HepG2 (cell line): ENCODE measurements at regions not wholly inside any gene's neighbourhood (a gene's known extent, or its start where the extent isn't known, plus 50 kb on each side); places are given as distances from the start of the nearest gene placed in this dataset.

ENCODE experiments used
- CBX2 ChIP-seq, 2 experiments: fragments of 200-600 bp in 1 of 2; sonication (generic); formaldehyde crosslinking in 1 of 2; IDR thresholded peaks; 2 replicates each; pipeline versions ENCODE4 v1.7.0 to v1.8.1; 2018 to 2022; ENCODE audit warnings: low read depth in 2 of 2, low read length in 1 of 2, mild to moderate bottlenecking in 1 of 2, missing genetic modification reagents in 1 of 2
- CSRNP2 ChIP-seq: sonication (generic); formaldehyde crosslinking; conservative IDR thresholded peaks from 2 replicates; pipeline ENCODE4 v1.8.0; 2022; ENCODE audit warnings: low read depth, missing genetic modification reagents
- EZH2 ChIP-seq: conservative IDR thresholded peaks from 2 replicates; pipeline ENCODE4 v1.6.1; 2012; ENCODE audit warnings: mild to moderate bottlenecking, low read depth, low read length, moderate library complexity
- GPBP1L1 ChIP-seq: sonication (generic); formaldehyde crosslinking; IDR thresholded peaks from 2 replicates; pipeline ENCODE4 v1.5.0; 2020; ENCODE audit warnings: mild to moderate bottlenecking, missing genetic modification reagents
- PTBP1 ChIP-seq: fragments of 200-400 bp; formaldehyde crosslinking; IDR thresholded peaks from 2 replicates; pipeline ENCODE4 v1.6.1; 2018; ENCODE audit warnings: low read length, low read depth; ENCODE audit not compliant: poor library complexity, severe bottlenecking
- SNAPC4 ChIP-seq: sonication (generic); formaldehyde crosslinking; IDR thresholded peaks from 2 replicates; pipeline ENCODE4 v1.4.0; 2020; ENCODE audit warnings: mild to moderate bottlenecking, missing genetic modification reagents
- THAP11 ChIP-seq: IDR thresholded peaks from 2 replicates; pipeline ENCODE4 v1.6.1; 2016; ENCODE audit warnings: missing biosample characterization, missing genetic modification reagents
- ZEB1 ChIP-seq: IDR thresholded peaks from 2 replicates; pipeline ENCODE4 v1.6.1; 2012; ENCODE audit warnings: mild to moderate bottlenecking, low read depth, inconsistent platforms; ENCODE audit not compliant: insufficient replicate concordance
- ZNF512 ChIP-seq: sonication (generic); formaldehyde crosslinking; IDR thresholded peaks from 2 replicates; pipeline ENCODE4 v1.4.0; 2020; ENCODE audit warnings: mild to moderate bottlenecking, missing genetic modification reagents
- ZUFSP ChIP-seq: sonication (generic); formaldehyde crosslinking; IDR thresholded peaks from 2 replicates; pipeline ENCODE4 v1.9.0; 2021; ENCODE audit warnings: missing genetic modification reagents, mild to moderate bottlenecking, borderline replicate concordance

GRCh38 chr20:55790178-55790577, 215.1 kb downstream of the CBLN4 start (continued):
- no peak for TF ChIP-seq ZNF512
- TF ChIP-seq GPBP1L1 (CRISPR knock-in tag): no peak
- TF ChIP-seq THAP11 (CRISPR knock-in tag): no peak
- TF ChIP-seq CSRNP2 (CRISPR knock-in tag): no peak
- TF ChIP-seq SNAPC4: no peak
- TF ChIP-seq EZH2: no peak
- no peak for TF ChIP-seq ZEB1
- no peak for TF ChIP-seq ZUFSP (CRISPR knock-in tag)
- no peak for TF ChIP-seq PTBP1
- TF ChIP-seq CBX2 (IDR thresholded peaks at IDR 0.05; ENCODE audit: low read depth, low read length): no peak
- no peak for TF ChIP-seq CBX2 (CRISPR knock-in tag; IDR thresholded peaks at IDR 0.05; ENCODE audit: low read depth)
